Fibroblast of upper back skin (primary cell): ENCODE measurements at regions not wholly inside any gene's neighbourhood (a gene's known extent, or its start where the extent isn't known, plus 50 kb on each side); places are given as distances from the start of the nearest gene placed in this dataset.
A peak's percentile ranks its signal among the peaks of the same experiment; 100 is the strongest.
"Not testable (repeated sequence)": the region's sequence is repeated elsewhere in the genome, so short reads cannot be mapped to it uniquely, and the experiment has no call there.

Experiments
- DNase-seq: peaks from one replicate; pipeline ENCODE4 v3.0.0-alpha.2; 2013

DNA sequence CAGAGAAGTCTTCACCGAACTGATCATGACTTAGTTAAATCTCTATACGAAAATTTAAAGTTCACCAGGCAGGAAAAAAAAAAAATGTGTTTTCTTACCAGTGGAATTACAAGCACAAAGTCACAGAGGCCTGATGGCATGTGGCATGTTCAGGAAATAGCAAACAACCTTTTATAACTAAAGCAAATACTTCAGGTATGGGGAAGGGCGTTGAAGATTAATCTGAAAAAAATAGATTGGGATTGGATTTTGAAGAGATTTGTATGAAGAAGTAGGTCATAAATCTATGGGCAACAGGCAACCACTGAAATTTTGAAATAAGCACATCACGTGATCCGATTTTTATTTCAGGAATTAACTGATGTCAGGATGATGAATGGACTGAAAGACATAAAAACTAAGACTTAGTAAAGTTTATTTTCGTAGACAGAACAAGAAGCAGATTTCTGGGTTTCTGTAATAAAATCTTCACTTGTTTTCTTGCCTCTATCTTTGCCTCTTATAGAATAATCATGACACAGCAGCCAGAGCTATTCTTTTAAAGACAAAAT is 295.9 kb upstream of the ADGRL4 start:
- no peak for DNase-seq

DNA sequence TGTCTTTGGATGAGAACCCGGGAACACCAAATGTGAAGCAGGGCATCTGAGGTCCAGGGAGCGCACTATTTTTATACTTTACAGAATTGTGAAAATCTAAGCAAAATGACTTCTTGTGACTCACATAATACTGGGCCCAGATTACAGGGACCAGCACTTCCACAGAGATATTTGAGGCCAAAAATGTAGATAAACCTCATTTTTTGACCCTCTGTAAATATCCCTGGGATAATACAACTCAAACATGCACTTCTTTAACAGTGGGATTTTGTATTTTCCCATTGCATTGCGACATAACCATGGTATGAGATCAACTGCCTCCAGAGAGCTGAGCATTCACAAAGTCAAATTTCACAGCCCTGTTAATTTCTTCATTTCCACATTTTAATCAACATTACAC is 289.4 kb upstream of the ADGRL4 start:
- DNase-seq: peak; percentile 3

DNA sequence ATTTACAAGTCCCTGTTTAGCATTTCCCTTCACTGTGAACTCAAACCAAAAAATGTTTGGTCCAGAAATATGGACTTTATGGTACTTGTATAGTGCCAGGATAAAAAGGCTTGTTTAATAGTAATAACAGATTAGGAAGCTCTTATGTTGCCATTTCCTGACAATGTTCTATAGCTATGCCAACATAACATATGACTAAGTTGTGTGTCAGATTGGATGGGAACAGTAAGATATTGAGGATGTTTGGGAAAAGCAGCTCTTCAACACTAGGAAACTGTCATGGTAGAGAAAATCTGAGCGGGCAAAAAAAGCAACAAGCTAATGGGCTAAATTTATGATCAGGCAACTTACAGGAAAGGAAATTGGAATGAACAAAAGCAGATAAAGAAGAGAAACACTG is 287.1 kb upstream of the ADGRL4 start:
- DNase-seq: no peak

DNA sequence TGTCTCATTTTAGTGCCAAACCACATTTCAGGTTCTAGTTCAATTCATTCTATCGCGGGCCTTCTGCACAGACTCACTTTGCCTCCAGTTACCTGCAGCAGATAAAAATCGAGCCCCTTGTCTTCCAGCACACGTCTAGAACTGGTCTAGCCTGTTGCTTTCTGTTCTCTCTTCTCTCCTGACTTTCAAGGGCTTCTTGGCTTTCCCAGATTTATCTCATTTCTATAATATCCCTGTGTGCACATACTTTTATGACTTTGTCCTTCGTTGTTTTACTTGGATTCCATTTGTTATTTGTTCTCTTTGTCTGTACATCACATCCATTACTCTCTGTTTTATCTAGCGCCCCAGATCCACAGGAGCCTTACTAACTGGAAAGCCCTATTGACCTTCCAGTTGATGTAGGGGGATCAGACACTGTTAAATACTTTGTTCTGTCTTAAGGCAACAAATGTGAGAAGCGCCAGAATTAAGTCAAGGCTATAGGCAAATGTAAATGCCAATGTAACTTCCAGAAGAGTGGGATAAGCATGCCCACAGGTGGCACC is 284.5 kb upstream of the ADGRL4 start:
- DNase-seq: no peak

DNA sequence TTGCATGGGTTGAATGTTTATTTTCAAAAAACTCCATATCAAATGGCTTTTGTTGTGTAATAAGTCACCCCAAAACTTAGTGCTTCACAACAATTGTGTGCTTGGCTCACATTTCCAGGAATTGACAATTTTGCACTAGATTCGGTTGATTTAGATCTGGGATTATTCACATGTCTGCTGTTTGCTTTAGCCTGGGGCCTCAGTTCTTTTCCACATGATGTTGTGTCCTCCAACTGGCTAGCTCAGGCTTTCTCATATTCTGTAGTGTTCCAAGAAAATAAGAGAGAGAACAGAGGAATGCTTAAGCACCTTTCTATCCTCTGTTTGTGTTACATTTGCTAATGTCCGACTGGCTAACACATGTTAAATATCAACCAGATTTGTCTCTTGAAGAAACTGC is 281.5 kb upstream of the ADGRL4 start:
- no peak for DNase-seq

DNA sequence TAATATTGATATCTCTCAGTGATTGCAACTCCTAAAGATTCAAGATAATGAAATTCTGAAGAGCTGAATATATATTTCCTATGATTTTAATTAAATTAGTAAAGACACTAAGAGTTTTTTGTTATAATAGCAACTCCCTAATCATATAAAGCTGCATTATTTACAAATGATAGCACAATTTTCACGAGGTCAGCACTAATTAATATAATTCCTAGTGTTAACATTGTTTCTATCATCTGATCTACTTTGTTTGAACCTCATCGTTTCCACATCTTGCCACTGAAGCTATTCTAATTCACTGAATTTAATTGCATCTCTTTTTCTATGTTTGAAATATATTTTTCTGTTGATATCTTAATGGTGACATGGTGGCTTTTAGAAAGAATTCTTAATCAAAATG is 279.1 kb upstream of the ADGRL4 start:
- no peak for DNase-seq

DNA sequence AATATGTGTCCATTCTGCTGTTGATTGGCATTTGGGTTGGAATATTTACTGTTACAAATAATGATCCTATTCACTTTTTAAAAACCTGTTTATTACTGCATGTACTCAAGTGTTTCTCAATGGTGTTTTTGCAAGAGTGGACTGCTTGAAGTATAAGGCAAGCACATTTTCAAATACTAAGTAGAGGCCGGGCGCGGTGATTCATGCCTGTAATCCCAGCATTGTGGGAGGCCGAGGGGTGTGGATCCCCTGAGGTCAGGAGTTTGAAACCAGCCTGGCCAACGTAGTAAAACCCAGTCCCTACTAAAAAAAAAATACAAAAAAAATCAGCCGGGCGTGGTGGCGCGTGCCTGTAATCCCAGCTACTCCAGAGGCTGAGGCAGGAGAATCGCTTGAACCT is 276.9 kb upstream of the ADGRL4 start:
- no peak for DNase-seq

DNA sequence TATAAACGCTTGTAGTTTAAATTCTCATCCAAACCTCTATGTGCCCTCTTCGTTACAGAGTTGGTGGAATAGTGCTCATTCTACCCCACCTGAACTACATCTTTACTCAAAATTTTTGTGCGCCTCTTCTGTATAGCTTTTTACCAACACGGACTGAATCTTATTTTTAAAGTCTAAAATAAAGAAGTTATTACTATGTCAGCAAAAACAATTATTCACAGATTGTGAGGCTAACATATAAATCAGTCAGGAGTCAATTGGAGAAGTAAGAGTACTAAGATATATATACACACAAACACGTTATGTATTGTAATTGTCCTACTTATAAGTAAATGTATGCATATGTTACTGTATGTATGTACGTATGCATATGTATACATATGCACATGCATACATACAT is 274.9 kb upstream of the ADGRL4 start:
- DNase-seq: no peak

DNA sequence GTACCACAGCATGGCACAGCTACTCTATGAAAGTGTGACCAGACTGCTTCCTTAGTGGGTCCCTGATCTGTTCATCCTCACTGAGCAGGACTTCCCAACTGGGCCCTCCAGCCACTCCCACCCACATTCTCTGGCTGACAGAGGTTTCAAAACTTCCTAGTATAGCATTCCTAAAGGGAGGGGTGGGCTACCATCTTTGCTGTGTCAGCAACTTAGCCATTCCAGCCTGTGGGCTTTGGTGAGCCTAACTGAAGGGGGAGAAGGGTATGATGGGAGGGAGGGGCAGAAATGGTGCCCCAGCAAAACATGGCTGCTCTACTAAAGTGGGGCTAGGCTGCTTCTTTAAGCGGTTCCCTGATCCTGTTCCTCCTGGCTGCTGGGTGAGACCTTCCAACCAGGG is 265.2 kb upstream of the ADGRL4 start:
- DNase-seq: no peak

DNA sequence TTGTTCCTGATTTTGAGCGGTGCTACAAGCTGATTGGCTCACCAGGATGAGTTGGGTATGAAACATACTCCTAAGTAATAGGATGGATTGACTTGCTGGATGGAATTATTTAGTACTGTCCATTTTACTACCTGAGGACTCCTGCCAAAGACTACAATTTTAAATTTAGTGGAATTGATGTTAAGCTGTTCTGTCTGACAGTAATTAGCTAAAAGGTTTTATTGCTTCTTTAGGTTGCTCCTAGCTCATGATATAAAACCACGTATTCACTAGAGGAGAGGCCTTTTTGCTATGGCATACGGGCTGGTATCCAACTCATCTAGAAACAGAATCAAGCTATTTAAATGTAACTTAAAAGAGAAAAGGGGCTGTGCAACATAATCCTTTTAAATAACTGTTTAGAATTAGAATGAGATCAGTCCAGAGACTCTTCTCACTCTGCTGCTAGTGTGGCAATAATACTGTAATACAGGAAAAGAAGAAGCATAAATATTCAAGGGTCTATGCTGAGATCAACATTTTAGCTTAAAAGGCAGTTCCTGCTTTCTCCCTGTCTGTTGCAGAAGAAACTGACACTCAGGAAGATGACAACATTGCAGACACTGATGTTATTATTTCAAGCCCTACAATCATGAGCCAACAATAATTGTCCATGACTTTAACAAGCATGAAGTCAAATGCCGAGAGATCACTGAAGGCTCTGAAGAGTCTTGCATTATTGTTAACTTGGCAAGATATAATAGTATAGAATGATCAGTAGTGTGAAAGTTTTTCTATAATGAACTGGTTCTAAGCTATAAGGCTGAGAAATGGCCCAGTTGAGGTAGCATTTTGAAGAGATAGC is 258.7 kb upstream of the ADGRL4 start:
- no peak for DNase-seq

DNA sequence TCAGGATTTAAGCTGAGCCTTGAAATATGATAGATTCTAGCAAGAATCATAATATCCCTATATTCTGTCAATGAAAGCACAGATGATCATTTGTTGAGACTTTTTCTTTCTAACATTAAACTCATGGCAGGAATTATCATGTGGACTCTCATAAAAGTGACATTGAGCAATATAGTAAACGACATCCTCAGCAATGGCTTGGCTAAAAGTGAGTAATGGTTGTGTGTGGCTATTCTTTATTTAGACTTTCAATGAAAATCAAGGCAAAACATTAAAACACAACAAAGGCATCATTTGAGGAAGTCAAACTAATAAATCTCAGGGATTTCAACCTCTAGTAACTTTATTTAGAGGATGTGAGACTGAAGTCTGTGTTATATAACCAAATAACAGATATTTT is 257.8 kb upstream of the ADGRL4 start:
- DNase-seq: no peak

DNA sequence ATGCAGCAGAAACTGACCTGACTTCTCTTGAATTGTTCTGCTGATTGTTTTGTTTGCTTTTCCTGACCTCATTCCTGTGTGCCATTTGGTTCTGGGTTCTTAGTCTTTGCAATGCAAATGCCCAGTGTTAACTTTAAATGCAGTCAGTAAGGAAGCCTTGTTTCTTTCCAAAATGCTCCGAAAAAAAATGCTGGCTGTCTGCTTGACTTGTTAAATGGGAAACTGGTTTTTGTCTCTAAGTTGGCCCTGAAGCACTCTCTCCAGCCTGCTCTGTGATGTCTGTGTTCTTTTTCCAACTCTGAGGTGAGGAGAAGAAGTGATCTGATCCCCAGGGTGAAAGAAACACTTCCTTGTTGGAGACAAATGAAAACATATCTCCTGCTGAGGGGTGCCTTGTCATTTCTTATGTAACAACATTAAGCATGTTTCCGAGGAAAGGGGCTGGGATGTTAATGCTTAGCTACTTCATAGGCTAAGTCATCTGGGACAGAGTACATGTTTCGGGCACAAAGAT is 256.3 kb upstream of the ADGRL4 start:
- no peak for DNase-seq

DNA sequence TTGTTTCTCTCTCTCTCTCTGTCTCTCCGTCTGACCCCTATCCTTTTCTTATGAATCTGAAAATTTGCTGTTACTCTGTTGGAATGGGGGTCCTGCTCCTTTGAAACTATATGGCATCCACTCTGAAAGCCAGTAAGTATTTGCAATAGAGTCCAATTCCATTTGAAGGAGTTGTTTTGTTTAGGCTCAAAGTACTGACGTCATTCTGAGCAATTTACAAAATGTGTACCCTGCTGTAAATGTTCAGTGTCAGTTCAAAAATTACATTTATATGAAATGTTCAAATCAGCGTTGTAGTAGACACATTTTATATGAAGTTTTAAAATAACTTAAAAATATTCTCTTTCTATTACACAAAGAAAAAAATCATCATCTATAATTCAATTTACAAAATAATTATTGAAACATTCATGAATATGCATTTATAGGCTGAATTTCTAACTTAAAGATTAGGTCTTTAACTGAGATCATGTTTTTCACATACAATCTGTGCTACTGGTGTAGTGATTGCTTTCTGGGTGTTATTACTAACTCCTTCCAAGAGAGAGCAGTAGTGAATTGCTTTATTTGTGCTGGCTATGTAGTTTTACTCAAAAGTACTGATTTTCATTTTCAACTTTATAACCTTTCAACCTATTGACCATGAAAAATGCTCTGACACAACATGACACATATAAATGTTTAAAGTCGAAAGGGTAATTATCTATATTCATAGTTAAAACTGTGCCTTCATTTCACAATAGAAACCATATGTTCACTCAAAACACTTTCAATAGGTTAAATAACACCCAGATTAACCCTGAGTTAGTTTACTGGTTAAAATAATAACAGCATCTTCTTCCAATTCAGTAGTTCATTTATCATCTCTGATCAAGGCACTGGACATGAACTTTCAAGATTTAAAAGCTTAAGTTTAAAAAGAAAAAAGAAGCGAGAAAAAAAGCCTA is 253.1 kb upstream of the ADGRL4 start:
- DNase-seq: peak; percentile 59

DNA sequence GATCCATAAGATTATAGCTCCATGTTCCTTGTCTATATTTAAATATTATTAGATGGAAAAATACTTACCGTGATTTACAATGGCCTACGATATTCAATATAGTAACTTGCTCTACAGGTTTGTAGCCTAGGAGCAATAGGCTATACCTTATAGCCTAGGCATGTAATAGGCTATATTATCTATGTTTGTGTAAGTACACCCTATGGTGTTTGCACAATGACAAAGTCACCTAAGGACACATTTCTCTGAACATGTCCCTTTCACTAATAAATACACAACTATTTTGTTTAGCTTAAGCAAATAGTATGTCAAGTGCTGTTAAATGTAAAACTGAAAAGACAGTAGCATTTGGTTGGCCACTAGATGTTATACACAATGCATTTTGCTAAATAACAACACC is 248.9 kb upstream of the ADGRL4 start:
- DNase-seq: no peak

DNA sequence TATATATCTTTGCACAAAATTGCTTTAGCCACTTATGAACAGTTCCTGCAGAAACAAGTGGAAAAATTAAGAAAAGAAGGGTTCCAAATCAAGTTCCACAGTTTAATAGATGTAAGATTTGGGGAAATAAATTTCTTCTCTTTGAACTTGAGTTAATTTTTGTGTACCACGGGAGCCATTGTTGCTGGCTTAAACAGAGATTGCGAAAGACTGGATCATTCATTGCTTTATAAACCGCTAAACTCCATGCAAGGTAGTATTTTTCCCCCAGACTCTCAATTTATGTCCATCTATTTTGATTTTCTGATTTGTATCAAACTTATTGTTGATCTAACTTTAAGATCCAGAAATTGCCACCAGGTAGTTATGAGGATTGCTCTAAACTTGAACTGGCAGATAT is 246.1 kb upstream of the ADGRL4 start:
- no peak for DNase-seq

DNA sequence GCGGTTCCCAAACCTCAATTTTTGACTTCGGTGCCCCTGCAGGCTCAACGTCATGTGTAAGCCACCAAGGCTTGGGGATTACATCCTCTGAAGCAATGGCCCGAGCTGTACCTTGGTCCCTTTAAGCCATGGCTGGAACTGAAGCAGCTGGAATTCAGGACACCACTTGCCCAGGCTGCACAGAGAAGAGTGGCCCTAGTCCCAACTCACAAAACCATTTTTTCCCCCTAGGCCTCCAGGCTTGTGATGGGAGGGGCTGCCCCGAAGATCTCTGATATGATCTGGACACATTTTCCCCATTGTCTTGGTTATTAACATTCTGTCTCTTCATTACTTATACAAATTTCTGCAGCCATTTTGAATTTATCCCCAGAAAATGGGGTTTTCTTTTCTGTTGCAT is 233.3 kb upstream of the ADGRL4 start:
- no peak for DNase-seq

DNA sequence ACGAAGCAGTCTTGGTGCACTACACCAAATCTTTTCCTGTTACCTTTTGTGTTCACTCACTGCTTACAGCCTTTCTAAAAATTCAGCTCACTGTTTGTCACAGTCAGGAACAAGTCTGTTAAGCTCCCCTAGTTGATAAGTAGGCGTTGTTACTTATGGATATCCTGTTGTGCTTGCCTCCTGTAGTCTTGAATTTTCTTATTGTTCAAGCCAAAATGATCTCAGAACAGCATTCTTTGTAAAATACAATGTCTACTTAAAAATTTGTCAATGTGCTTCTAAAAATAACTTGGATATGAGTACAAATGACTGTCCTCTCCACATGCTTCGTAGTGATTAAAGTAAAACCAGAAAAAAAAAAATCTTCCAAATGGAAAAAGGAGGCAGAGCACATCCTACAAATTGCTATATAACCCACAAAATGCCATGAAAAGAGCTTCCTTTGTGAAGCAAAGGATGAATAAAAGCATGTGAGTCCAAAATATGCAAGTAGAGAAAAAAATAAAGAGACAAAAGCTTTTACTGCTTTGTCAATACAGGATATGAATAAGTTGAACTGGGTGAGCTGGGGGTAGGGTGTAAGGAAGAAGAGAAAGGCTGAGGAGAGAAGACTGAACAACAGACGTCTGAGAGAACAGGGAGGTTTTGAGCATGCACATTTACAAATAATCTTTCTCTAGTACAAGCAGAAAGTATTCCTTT is 228.9 kb upstream of the ADGRL4 start:
- peak; percentile 32 for DNase-seq

DNA sequence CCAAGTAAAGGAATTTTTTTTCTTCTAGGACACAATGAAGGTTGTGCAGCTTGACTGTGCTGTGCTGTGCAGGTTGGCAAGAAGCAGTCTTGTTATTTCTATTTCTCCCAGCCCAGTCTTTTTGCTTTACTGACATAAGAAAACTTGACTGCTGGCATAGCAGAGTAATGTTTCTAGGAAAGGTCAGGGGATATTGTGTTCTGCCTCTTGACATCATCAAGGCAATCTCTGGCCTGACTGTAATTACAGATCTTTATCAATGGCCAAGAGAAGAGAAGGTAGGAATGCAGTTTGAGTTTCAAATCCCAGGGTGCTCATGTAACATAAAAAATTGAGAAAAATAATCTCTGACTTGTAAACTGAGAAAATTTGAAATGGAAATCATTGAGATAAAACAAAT is 226.3 kb upstream of the ADGRL4 start:
- DNase-seq: no peak

DNA sequence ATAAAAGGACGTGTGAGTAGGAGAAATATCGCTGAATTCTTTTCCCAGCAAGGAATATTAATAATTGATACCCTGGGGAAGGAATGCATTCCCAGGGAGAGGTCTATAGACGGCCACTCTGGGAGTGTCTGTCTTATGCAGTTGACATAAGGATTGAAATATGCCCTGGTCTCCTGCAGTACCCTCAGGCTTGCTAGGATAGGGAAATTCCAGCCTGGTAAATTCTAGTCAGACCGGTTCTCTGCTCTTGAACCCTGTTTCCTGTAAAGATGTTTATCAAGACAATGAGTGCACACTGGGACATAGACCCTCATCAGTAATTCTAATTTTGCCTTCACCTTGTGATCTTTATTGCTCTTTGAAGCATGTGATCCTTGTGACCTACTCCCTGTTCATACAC is 224.2 kb upstream of the ADGRL4 start:
- not testable (repeated sequence) for DNase-seq

DNA sequence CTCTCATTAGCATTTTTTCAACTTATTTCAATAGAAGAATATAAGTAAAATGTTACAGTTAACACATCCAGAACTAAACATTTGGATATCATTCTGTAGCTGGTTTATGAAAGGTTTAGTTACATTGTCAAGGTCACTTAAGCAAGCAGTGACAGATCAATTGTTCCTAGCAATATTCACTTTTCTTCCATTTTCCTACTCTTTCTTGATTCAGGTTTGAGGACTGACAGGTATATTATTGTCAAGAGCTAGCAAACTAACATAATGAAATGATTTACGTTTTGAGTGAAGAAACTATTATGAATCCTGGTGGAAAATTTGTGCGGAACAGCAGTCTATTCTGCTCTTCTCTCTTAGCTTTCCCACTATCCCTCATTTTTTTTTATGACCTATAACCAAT is 220.4 kb upstream of the ADGRL4 start:
- DNase-seq: no peak

DNA sequence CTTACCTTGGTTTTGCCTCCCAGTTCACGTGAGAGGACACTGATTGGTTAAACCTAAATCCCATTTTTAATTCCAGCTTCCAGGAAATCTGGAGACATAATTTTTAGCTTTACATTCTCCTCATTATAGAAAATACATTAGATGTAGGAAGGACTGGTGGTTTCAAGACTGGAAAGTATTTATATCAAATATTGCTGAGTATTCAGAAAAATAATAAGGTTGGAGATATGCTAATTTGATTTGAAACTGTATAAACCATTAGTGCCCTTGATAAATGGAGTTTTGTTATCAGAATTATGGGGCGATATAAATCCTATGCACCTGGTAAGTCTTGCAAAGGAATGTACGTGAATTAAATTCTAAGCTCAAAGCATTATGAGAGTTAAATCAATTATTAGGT is 218.0 kb upstream of the ADGRL4 start:
- DNase-seq: no peak

DNA sequence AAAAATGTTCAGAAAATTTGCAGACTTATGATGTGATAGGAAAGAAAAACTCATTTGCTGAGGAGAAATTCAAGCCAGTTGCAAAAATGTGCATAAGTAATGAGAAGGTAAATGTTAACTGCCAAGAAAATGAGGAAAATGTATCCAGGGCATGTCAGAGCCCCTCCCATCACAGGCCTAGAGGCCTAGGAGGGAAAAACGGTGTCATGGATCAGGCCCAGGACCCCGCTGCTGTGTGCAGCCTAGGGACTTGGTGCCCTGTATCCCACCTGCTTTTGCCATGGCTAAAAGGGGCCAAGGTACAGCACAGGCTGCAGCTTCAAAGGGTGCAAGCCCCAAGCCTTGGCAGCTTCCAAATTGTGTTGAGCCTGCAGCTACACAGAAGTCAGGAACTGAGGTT is 214.0 kb upstream of the ADGRL4 start:
- no peak for DNase-seq

DNA sequence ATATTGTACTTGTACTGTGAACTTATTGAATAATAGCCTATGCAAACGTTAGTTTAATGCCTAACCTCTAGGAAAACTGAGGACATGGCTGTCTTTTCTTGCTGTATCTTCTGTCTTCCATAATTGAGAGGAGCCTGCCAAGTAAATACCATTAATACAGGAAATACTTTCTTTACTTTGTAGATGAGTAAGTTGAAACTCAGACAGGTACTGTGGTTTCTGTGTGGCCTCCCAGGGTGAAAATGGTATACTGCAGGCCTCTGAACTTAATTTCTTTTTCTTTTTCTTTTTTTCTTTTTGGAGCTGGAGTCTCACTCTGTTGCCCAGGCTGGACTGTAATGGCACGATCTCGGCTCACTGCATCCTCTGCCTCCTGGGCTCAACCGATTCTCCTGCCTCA is 208.8 kb upstream of the ADGRL4 start:
- DNase-seq: peak; percentile 8
